NCI-H510A (cell line): ENCODE measurements at regions not wholly inside any gene's neighbourhood (a gene's known extent, or its start where the extent isn't known, plus 50 kb on each side); places are given as distances from the start of the nearest gene placed in this dataset.

Experiments
- DNase-seq: peaks from one replicate; lab custom pipeline; 2025; lab: John Stamatoyannopoulos, UW

- no peak for DNase-seq
These were observed 344.8 kb downstream of the THBS2 start for GRCh38 chr6:168908887-168909286.

GRCh38 chr6:168908166-168908565, 345.5 kb downstream of the THBS2 start:
- DNase-seq = no peak

- DNase-seq = no peak
These were observed 347.3 kb downstream of the THBS2 start for GRCh38 chr6:168906391-168906790.

GRCh38 chr6:168905451-168906090, 348.1 kb downstream of the THBS2 start:
- no peak for DNase-seq

- no peak for DNase-seq
These were observed 349.9 kb downstream of the THBS2 start for GRCh38 chr6:168903613-168904345.

- DNase-seq = no peak
These were observed 351.6 kb downstream of the THBS2 start for GRCh38 chr6:168902075-168902474.

- no peak for DNase-seq
These were observed 352.6 kb downstream of the THBS2 start for GRCh38 chr6:168901076-168901475.

- DNase-seq = no peak
These were observed 357.3 kb downstream of the THBS2 start for GRCh38 chr6:168896321-168896720.

- DNase-seq = peak; percentile 43
These were observed 358.4 kb downstream of the THBS2 start for GRCh38 chr6:168895102-168895812.

GRCh38 chr6:168892031-168892430, 361.6 kb downstream of the THBS2 start:
- no peak for DNase-seq

- no peak for DNase-seq
These were observed 362.7 kb downstream of the THBS2 start for GRCh38 chr6:168890981-168891365.

GRCh38 chr6:168890306-168890980, 363.2 kb downstream of the THBS2 start:
- no peak for DNase-seq

- DNase-seq = no peak
These were observed 364.8 kb downstream of the THBS2 start for GRCh38 chr6:168888786-168889345.

GRCh38 chr6:168888102-168888501, 365.5 kb downstream of the THBS2 start:
- no peak for DNase-seq

GRCh38 chr6:168887621-168888020, 366.0 kb downstream of the THBS2 start:
- no peak for DNase-seq

- DNase-seq = no peak
These were observed 366.7 kb downstream of the THBS2 start for GRCh38 chr6:168886964-168887363.

- no peak for DNase-seq
These were observed 367.6 kb downstream of the THBS2 start for GRCh38 chr6:168885751-168886742.

GRCh38 chr6:168885196-168885595, 368.4 kb downstream of the THBS2 start:
- DNase-seq = no peak

GRCh38 chr6:168884646-168885086, 369.0 kb downstream of the THBS2 start:
- peak; percentile 31 for DNase-seq

- DNase-seq = no peak
These were observed 369.5 kb downstream of the THBS2 start for GRCh38 chr6:168884050-168884645.
